ENCODE measurements at regions not wholly inside any gene's neighbourhood (a gene's known extent, or its start where the extent isn't known, plus 50 kb on each side); places are given as distances from the start of the nearest gene placed in this dataset.

- TF ChIP-seq, protein P1, sequence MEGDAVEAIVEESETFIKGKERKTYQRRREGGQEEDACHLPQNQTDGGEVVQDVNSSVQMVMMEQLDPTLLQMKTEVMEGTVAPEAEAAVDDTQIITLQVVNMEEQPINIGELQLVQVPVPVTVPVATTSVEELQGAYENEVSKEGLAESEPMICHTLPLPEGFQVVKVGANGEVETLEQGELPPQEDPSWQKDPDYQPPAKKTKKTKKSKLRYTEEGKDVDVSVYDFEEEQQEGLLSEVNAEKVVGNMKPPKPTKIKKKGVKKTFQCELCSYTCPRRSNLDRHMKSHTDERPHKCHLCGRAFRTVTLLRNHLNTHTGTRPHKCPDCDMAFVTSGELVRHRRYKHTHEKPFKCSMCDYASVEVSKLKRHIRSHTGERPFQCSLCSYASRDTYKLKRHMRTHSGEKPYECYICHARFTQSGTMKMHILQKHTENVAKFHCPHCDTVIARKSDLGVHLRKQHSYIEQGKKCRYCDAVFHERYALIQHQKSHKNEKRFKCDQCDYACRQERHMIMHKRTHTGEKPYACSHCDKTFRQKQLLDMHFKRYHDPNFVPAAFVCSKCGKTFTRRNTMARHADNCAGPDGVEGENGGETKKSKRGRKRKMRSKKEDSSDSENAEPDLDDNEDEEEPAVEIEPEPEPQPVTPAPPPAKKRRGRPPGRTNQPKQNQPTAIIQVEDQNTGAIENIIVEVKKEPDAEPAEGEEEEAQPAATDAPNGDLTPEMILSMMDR (IDR thresholded peaks at IDR 0.05), result no peak
- peak in 1 of 4 donors; percentile 9 for TF ChIP-seq POLR2A (IDR thresholded peaks at IDR 0.05)
These were observed 53.7 kb upstream of the BOD1 start for GRCh38 chr5:173670130-173670651.

Data from upper lobe of left lung (tissue), 4 donors.